ENCODE measurements at regions not wholly inside any gene's neighbourhood (a gene's known extent, or its start where the extent isn't known, plus 50 kb on each side); places are given as distances from the start of the nearest gene placed in this dataset.

- H3K27ac ChIP-seq (ENCODE audit: insufficient read depth, low read depth, low read length) = no peak overlapping the region
- H3K9me3 ChIP-seq (replicated peaks; ENCODE audit: control insufficient read depth, insufficient read depth, low read length) = no peaks in the 10 kb centered on the region
- no peak overlapping the region for H3K4me2 ChIP-seq (ENCODE audit: insufficient read depth, low read length)
- no peak overlapping the region for H2AFZ ChIP-seq (ENCODE audit: low read depth, low read length)
- dilution Hi-C loops (cut with MboI; ENCODE audit: extremely low pct_ligation_motif_present, low sequenced_read_pairs) = no loop called here
- H3K9me1 ChIP-seq (replicated peaks; ENCODE audit: control insufficient read depth, extremely low read depth, insufficient read depth, low read length) = no peaks in the 10 kb centered on the region
- H3K4me3 ChIP-seq (replicated peaks in 1 of 3; ENCODE audit: insufficient read depth in 1 of 3, low read depth in 1 of 3, low read length in 3 of 3) = no peak overlapping the region
- intact Hi-C loops (cut with micrococcal nuclease) = no loop called here
- no peaks in the 10 kb centered on the region for H3K36me3 ChIP-seq (ENCODE audit: control insufficient read depth in 2 of 2, extremely low read depth in 1 of 2, insufficient read depth in 2 of 2, low read length in 2 of 2)
- H3K9ac ChIP-seq (replicated peaks; ENCODE audit: extremely low read depth, insufficient read depth, low read length) = no peak overlapping the region
- H3K4me1 ChIP-seq (ENCODE audit: control insufficient read depth, extremely low read depth, insufficient read depth, low read length) = no peaks in the 10 kb centered on the region
- ChIA-PET POLR2A (no interaction called here), CTCF (interaction anchor here (1.1 kb wide), 1 partner anchor 12 kb away, joined by 3 read pairs; no protein-coding TSS in a partner anchor)
- DNase-seq (ENCODE audit: low read depth, low spot score) = no peak
- H3K27me3 ChIP-seq (ENCODE audit: control insufficient read depth in 2 of 2, insufficient read depth in 2 of 2, low read length in 2 of 2) = no peaks in the 10 kb centered on the region
- no TSS peak for BruUV-seq (replicated peaks)
- TF ChIP-seq FOS (IDR thresholded peaks at IDR 0.05; ENCODE audit: borderline replicate concordance, insufficient read depth, low read length) (no peak), GATA2 (IDR thresholded peaks at IDR 0.05; ENCODE audit: insufficient read depth, insufficient read length, low read depth, low read length) (no peak), CTCF (IDR thresholded peaks at IDR 0.05; ENCODE audit: extremely low read depth in 1 of 2, insufficient read depth in 1 of 2, low read depth in 1 of 2, low read length in 2 of 2) (no peak), MYC (IDR thresholded peaks at IDR 0.05; ENCODE audit: low read depth, low read length) (no peak), JUN (IDR thresholded peaks at IDR 0.05; ENCODE audit: borderline replicate concordance, insufficient read depth, insufficient read length, low read depth) (no peak), MAX (IDR thresholded peaks at IDR 0.05; ENCODE audit: insufficient read depth, insufficient read length) (no peak), POLR2AphosphoS5 (IDR thresholded peaks at IDR 0.05; ENCODE audit: insufficient read depth, low read depth, low read length) (no peak), POLR2A (IDR thresholded peaks at IDR 0.05; ENCODE audit: low read depth, low read length) (no peak), EZH2 (IDR thresholded peaks at IDR 0.05; ENCODE audit: borderline replicate concordance, low read depth, low read length, severe bottlenecking) (no peak)
- no peaks in the 10 kb centered on the region for H4K20me1 ChIP-seq (replicated peaks; ENCODE audit: control insufficient read depth, extremely low read depth, insufficient read depth, low read length)
- no peak for FAIRE-seq
- H3K79me2 ChIP-seq (ENCODE audit: control insufficient read depth, insufficient read depth, low read length) = no peaks in the 10 kb centered on the region
These were observed 129.3 kb upstream of the SLC44A1 start for GRCh38 chr9:105114964-105115728.

Measured in endothelial cell of umbilical vein (primary cell).